Fibroblast of skin of right biceps (primary cell): ENCODE measurements at regions not wholly inside any gene's neighbourhood (a gene's known extent, or its start where the extent isn't known, plus 50 kb on each side); places are given as distances from the start of the nearest gene placed in this dataset.
A peak's percentile ranks its signal among the peaks of the same experiment; 100 is the strongest.
"Not testable (repeated sequence)": the region's sequence is repeated elsewhere in the genome, so short reads cannot be mapped to it uniquely, and the experiment has no call there.

Experiments
- DNase-seq: peaks from one replicate; pipeline ENCODE4 v3.0.0-alpha.2; 2013

DNA sequence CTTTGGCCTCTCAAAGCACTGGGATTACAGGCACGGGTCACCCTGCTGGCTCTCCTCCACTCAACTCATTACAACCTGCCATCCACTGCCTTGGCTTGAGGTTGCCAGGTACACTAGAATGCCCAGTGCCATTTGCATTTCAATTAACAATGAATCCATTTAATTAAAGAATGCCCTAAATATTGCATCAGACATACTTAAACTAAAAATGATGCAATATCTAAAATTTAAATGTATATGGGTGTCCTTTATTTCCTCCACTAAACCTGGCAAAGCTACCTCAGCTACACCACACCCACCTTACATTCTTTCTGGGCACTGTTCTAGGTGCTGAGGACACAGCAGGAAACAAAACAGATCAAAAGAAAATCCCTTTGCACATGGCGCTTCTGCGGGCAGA, 382.2 kb upstream of the ZFHX3 start:
- no peak for DNase-seq

DNA sequence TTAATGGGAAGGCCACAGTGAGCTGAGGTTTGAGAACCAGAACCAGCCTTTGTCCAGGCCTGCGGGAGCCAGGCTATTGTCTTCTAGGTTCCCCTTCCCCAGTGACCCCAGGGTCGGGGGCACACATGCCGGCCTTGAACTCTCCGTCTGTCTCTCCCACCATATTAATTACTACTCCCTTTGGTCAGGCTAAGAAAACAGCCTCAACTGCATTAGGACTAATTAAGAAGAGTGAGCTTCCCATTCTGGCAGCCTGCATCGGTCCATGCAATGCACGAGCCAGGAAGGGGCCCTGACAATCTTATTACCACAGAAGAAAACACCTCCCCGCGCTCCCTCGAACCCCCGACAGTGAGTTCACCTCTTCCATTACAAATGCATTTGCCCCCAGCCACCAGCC, 380.2 kb upstream of the ZFHX3 start:
- no peak for DNase-seq

- DNase-seq, result no peak
Measured at GRCh38 chr16:73427164-73427563, 379.2 kb upstream of the ZFHX3 start.

DNA sequence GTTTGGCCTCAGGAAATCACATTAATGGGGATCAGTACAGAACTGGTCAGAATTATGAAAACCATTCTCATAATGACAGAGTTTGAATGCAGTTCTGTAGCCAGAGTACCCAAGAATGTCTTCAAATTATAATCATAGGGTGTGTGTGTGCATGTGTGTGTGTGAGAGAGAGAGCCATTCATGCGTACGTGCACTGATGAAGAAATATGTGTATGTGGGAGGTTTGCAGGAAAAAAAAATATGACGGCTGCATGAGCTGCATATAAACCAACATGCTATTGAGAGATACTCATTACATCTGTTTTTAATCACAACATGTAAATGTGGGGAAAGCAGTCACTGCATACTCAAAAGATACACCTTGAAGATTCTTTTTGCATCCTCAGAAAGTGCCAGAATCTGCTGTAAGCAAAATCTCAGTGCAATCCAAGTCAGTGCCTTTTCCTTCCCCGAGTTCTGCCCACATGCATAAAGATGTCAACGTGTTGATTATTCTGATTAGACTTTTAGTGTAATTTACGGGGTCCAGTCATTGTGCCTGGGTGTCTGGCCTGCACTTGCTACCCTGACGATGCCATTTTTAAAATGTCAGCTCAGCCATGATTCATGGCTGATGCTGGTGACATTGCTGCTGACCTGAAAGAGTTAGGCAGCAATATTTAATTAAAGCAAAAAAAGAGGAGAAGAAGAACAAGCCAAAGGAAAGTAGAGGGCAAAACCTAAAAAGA, 378.7 kb upstream of the ZFHX3 start:
- peak; percentile 11 for DNase-seq

GRCh38 chr16:73420676-73421075, 372.7 kb upstream of the ZFHX3 start:
- DNase-seq, result peak; percentile 1

DNA sequence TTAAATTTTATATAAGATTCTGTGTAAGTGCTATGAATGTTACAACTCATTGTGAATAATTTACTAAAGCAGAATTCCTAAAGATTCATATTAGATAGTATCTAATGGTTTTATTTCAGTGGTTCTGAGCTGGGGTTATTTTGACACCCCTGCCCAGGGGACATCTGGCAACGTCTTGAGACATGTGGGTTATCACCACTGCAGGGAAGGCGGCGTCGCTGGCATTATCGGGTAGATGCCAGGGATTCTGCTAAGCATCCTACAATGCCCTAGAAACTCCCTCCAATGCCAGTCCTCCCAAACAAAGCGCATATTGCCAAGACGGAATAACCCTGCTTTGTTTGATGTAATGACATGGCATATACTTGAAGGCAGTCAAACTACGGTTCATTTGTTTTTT, 372.3 kb upstream of the ZFHX3 start:
- DNase-seq, result no peak

- peak; percentile 8 for DNase-seq
Measured at GRCh38 chr16:73418691-73419090, 370.8 kb upstream of the ZFHX3 start.

DNA sequence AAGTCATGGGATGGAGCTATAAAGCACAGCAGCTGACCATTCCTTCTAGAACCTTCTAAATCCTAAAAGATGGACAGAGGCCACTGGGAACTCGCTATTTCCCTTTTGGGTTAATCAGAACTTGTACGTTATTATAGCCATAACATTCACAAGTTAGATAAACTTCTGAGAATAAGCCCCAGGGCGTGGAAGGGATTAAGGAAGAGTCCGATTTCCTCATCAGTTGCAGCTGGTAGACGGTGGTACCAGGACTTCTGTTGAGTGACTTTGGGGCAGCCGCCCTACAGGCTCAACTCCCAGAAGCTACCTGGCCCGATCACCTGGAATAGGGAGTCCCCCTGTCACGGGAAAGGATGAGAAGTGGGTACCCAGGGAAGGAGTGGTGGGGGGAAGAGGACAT, 370.1 kb upstream of the ZFHX3 start:
- no peak for DNase-seq

- DNase-seq, result no peak
Measured at GRCh38 chr16:73415286-73415685, 367.4 kb upstream of the ZFHX3 start.

GRCh38 chr16:73414638-73415037, 366.7 kb upstream of the ZFHX3 start:
- DNase-seq, result no peak

DNA sequence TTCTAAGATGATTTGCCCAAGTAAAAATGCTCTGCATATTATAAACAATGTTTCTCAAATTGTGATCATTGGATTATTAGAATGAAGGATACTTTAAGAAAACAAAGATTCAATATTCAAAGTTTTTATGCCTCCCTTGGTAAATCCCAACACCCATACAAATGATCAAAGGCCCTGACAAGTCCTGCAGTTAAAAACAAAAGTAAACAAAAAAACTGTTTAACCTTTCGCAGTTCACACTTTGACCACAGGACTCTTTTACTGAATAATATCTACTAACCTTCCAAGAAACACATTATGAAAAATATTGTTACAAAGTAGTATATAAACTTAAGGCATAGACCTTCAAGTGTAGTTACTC, 365.9 kb upstream of the ZFHX3 start:
- no peak for DNase-seq

GRCh38 chr16:73413091-73413829, 365.3 kb upstream of the ZFHX3 start:
- DNase-seq, result peak; percentile 19

DNA sequence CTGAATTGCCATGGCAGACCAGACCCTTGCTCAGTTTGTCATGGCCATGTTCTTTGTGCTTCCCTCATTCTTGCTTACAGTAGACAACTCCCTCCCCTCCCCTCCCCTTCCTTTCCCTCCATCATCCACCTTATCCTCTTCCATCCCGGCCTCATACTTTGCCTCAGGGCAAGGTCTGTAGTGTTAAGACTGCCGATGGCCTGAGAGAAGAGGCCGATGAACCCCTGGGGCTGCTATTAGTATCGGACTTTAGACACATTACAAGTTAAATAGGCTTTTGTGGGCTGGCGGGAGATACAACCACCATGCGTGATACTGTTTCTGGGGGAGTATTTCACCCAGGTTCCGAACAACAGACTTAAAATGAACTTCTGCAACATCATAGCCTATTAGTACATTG, 364.5 kb upstream of the ZFHX3 start:
- DNase-seq, result no peak

GRCh38 chr16:73408716-73409115, 360.8 kb upstream of the ZFHX3 start:
- no peak for DNase-seq

- no peak for DNase-seq
Measured at GRCh38 chr16:73408311-73408710, 360.4 kb upstream of the ZFHX3 start.

- DNase-seq, result peak; percentile 41
Measured at GRCh38 chr16:73405851-73406250, 357.9 kb upstream of the ZFHX3 start.

- no peak for DNase-seq
Measured at GRCh38 chr16:73404001-73404400, 356.1 kb upstream of the ZFHX3 start.

DNA sequence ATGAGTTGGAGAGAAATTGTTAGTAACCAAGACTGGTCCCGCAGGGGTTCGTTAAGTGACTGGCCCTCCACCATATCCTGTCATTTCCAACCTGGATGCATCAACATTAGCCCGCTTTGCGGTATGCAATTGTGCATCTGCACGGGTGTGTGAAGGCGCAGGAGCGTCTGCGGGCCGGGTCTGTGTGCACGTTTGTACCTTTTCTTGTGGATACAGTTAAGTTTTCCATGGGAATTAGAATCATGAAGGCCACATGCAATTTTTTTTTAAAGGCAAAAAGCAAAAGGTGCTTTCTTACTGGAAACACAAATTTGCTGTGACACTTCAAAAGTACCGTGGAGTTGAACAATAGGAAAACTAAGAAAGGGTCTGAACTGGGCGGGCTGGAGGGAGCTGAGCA, 355.4 kb upstream of the ZFHX3 start:
- DNase-seq, result no peak

DNA sequence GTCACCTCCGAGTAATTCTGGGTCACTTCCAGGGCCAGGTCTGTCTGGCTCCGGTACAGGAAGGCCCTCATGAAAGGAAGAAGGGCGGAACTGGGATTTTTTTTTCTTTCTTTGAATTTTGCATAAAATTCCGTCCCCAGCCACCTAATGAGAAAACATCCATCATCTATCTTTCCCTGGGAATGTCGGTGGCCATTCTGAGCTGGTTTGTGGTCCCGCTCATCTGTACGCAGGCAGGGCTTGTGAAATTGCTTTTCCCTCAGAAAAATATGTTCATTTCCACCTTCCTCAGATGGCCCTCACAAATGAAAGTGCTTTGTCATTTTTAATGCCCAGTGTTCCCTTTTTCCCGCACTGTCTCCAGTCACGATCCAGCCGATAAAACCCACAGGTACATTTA, 353.0 kb upstream of the ZFHX3 start:
- no peak for DNase-seq

- DNase-seq, result no peak
Measured at GRCh38 chr16:73399997-73400396, 352.1 kb upstream of the ZFHX3 start.

DNA sequence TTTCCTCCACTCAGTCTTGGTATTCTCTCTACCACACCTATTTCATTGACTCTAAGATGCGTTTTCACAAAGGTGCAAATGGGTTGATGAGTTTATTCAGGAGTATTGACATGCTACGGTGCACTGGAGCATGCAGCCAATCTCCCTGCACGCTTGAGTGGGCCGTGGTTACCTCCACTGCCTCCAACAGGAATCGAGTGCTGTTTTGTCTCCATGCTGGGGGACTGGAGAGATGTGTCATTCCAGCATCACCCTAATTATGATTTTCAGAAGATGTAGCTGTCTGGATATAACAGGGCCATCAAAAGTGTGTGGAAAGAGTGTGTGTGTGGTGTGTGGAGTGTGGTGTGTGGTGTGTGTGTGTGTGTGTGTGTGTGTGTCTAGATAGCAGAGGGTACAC, 351.6 kb upstream of the ZFHX3 start:
- DNase-seq, result no peak

DNA sequence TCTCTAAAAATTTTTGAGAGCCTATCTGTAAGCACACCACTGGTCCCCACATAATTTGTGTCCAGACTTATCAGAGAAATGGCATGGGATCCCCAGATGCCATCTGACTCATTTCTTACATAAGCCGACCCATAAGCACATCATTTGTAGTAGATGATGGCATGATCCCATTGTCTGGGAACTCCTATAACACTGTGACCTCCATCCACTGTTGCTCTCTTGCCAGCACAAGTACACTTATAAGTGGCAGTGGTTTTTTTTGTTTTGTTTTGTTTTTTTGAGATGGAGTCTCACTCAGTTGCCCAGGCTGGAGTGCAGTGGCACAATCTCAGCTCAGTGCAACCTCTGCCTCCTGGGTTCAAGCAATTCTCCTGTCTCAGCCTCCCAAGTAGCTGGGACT, 350.7 kb upstream of the ZFHX3 start:
- not testable (repeated sequence) for DNase-seq

DNA sequence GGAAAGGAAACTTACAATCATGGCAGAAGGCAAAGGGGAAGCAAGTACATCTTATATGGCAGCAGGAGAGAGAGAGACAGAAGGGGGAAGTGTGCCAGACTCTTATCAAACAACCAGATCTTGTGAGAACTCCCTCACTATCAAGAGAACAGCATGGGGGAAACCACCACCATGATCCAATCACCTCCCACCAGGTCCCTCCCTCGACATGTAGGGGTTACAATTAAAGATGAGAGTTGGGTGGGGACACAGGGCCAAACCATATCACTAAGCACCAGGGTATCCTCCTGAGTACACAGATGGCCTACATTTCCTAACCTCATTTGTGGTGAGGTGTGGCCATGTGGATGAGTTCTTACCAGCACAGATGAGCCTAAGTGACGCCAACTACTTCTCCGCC, 348.6 kb upstream of the ZFHX3 start:
- no peak for DNase-seq

GRCh38 chr16:73390936-73391335, 343.0 kb upstream of the ZFHX3 start:
- peak; percentile 15 for DNase-seq

- DNase-seq, result no peak
Measured at GRCh38 chr16:73390491-73390890, 342.6 kb upstream of the ZFHX3 start.
